SU-DHL-6 (cell line): ENCODE measurements at regions not wholly inside any gene's neighbourhood (a gene's known extent, or its start where the extent isn't known, plus 50 kb on each side); places are given as distances from the start of the nearest gene placed in this dataset.

Experiments used
- EZH2phosphoT487 ChIP-seq: fragments of 200-600 bp; sonication (generic), shearing (Covaris generic); conservative IDR thresholded peaks from 2 replicates; pipeline ENCODE4 v1.6.1; 2018; ENCODE audit warnings: mild to moderate bottlenecking, antibody characterized with exemption, low read length, moderate library complexity, mixed read lengths
- TF ChIP-seq, protein P1 (sequence below): fragments of 200-600 bp; sonication (generic); IDR thresholded peaks from one replicate; pipeline ENCODE4 v1.5.1; 2017; ENCODE audit warnings: antibody characterized with exemption, mild to moderate bottlenecking, low read length, moderate library complexity; ENCODE audit not compliant: insufficient read depth, poor library complexity, severe bottlenecking

DNA sequence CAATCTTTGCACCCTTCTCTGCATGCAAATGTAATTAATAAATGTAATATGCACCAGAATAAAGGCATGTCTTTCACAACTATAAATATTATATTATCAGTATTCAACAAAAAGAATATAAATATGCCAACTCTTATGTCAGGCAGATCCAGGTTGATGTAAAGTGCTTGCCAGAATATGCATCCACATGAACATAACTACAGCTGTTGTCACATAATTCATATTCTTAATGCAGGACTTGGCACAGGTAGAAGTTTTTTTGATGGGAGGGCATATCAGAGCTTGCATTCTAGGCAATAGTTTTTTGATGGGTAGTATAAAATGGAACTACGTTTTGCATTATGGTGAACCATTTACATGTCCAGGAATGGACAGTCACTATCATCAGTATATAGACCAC, 544.3 kb downstream of the ZNF804A start:
- TF ChIP-seq, protein P1, sequence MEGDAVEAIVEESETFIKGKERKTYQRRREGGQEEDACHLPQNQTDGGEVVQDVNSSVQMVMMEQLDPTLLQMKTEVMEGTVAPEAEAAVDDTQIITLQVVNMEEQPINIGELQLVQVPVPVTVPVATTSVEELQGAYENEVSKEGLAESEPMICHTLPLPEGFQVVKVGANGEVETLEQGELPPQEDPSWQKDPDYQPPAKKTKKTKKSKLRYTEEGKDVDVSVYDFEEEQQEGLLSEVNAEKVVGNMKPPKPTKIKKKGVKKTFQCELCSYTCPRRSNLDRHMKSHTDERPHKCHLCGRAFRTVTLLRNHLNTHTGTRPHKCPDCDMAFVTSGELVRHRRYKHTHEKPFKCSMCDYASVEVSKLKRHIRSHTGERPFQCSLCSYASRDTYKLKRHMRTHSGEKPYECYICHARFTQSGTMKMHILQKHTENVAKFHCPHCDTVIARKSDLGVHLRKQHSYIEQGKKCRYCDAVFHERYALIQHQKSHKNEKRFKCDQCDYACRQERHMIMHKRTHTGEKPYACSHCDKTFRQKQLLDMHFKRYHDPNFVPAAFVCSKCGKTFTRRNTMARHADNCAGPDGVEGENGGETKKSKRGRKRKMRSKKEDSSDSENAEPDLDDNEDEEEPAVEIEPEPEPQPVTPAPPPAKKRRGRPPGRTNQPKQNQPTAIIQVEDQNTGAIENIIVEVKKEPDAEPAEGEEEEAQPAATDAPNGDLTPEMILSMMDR: no peak
- TF ChIP-seq EZH2phosphoT487: no peak
